HCT116 (cell line): ENCODE measurements at regions not wholly inside any gene's neighbourhood (a gene's known extent, or its start where the extent isn't known, plus 50 kb on each side); places are given as distances from the start of the nearest gene placed in this dataset.

Source experiments
- ATAC-seq: fragments of 200-7000 bp; cut with Tn5 transposase; 2 replicates; pipeline ENCODE4 v1.9.1; 2020; ENCODE audit warnings: mild to moderate bottlenecking, moderate library complexity
- BruUV-seq: library from RNA; stranded (reverse); fragments of 400-500 nt; replicated peaks from 2 replicates; lab custom pipeline; 2021; lab: Mats Ljungman, UMichigan
- CTCF ChIA-PET: fragments of 300-600 bp; sonication (Branson Sonifier 250); formaldehyde crosslinking; loops from one replicate; lab custom pipeline; 2021; ENCODE audit warnings: antibody characterized with exemption; lab: Charles Lee
- POLR2A ChIA-PET: fragments of 300-600, 350-600 bp; sonication (Branson Sonifier 250); formaldehyde crosslinking; loops from one replicate; lab custom pipeline; 2021; ENCODE audit warnings: antibody characterized with exemption; lab: Charles Lee
- RAD21 ChIA-PET, 2 experiments: fragments of 300-600 bp; sonication (Branson Sonifier 250); formaldehyde crosslinking; loops; one replicate each; lab custom pipeline; 2023; ENCODE audit warnings: low total read pairs in 2 of 2; ENCODE audit not compliant: uncharacterized antibody in 2 of 2, unreplicated experiment in 2 of 2, low non-redundant PET in 1 of 2; lab: Charles Lee
- DNase-seq: peaks from one replicate; pipeline ENCODE4 v3.0.0-alpha.2; 2010; ENCODE audit warnings: low read depth, low spot score
- H2AFZ ChIP-seq: fragments of 200-600 bp; shearing (Covaris generic), sonication (generic); 2 replicates; pipeline ENCODE4 v1.6.1; 2017; ENCODE audit warnings: low read depth, mixed run types, mixed read lengths, antibody characterized with exemption, low read length; ENCODE audit not compliant: poor library complexity, severe bottlenecking
- H3K27ac ChIP-seq: 2 replicates; pipeline ENCODE4 v1.5.1; 2012; ENCODE audit warnings: low read depth, low read length
- H3K27me3 ChIP-seq: fragments of 200-600 bp; sonication (generic); 2 replicates; pipeline ENCODE4 v1.6.1; 2016; ENCODE audit warnings: mixed run types, low read length, mixed read lengths; ENCODE audit not compliant: insufficient read depth
- H3K36me3 ChIP-seq, 2 experiments: fragments of 200-500 bp in 1 of 2; fragments of 200-600 bp in 1 of 2; sonication (Bioruptor generic) in 1 of 2; sonication (generic) in 1 of 2; 2 replicates each; pipeline versions ENCODE4 v1.5.1 to v1.6.1; 2014 to 2016; ENCODE audit warnings: low read length in 2 of 2, inconsistent platforms in 1 of 2, mixed read lengths in 1 of 2, mixed run types in 1 of 2; ENCODE audit not compliant: insufficient read depth in 2 of 2, control insufficient read depth in 1 of 2
- H3K4me1 ChIP-seq, 2 experiments: fragments of 200-600 bp in 1 of 2; sonication (generic) in 1 of 2; 2 replicates each; pipeline versions ENCODE4 v1.5.1 to v1.6.1; 2012 to 2017; ENCODE audit warnings: low read length in 2 of 2, inconsistent platforms in 1 of 2, mild to moderate bottlenecking in 1 of 2, mixed read lengths in 1 of 2, mixed run types in 1 of 2, moderate library complexity in 1 of 2; ENCODE audit not compliant: insufficient read depth in 2 of 2, control insufficient read depth in 1 of 2
- H3K4me2 ChIP-seq: fragments of 200-600 bp; sonication (generic); 2 replicates; pipeline ENCODE4 v1.6.1; 2017; ENCODE audit warnings: mixed run types, low read length, mixed read lengths
- H3K4me3 ChIP-seq, 2 experiments: fragments of 200-600 bp in 1 of 2; sonication (generic) in 1 of 2; replicated peaks in 1 of 2; 2 replicates each; pipeline ENCODE4 v1.5.1; 2011 to 2016; ENCODE audit warnings: low read length in 2 of 2, control low read depth in 1 of 2, low read depth in 1 of 2, mild to moderate bottlenecking in 1 of 2, mixed read lengths in 1 of 2, mixed run types in 1 of 2
- H3K79me2 ChIP-seq: fragments of 200-600 bp; sonication (generic); 2 replicates; pipeline ENCODE4 v1.6.1; 2017; ENCODE audit warnings: mild to moderate bottlenecking, mixed run types, low read length, moderate library complexity, mixed read lengths; ENCODE audit not compliant: insufficient read depth
- H3K9ac ChIP-seq: fragments of 200-600 bp; sonication (generic); 2 replicates; pipeline ENCODE4 v1.6.1; 2016; ENCODE audit warnings: low read length, mixed read lengths
- H3K9me2 ChIP-seq: fragments of 200-600 bp; sonication (generic), shearing (Covaris generic); 2 replicates; pipeline ENCODE4 v1.6.1; 2017; ENCODE audit warnings: mixed run types, mild to moderate bottlenecking, moderate library complexity; ENCODE audit not compliant: insufficient read depth
- H3K9me3 ChIP-seq, 2 experiments: fragments of 200-500 bp in 1 of 2; fragments of 200-600 bp in 1 of 2; sonication (Bioruptor generic) in 1 of 2; sonication (generic) in 1 of 2; 2 replicates each; pipeline ENCODE4 v1.6.1; 2014 to 2017; ENCODE audit warnings: low read length in 2 of 2, mixed read lengths in 2 of 2, inconsistent platforms in 1 of 2, low read depth in 1 of 2, mild to moderate bottlenecking in 1 of 2, mixed run types in 1 of 2, moderate library complexity in 1 of 2; ENCODE audit not compliant: control insufficient read depth in 1 of 2, insufficient read depth in 1 of 2
- H4K20me1 ChIP-seq: fragments of 200-600 bp; sonication (generic), shearing (Covaris generic); 2 replicates; pipeline ENCODE4 v1.6.1; 2017; ENCODE audit warnings: mixed run types, mild to moderate bottlenecking, moderate library complexity; ENCODE audit not compliant: insufficient read depth
- CEBPB ChIP-seq: IDR thresholded peaks from 2 replicates; pipeline ENCODE4 v1.6.1; 2012; ENCODE audit warnings: low read depth
- CTCF ChIP-seq, 3 experiments: fragments of 200-600 bp in 1 of 3; sonication (generic) in 1 of 3; IDR thresholded peaks in 2 of 3; conservative IDR thresholded peaks in 1 of 3; 2 replicates each; pipeline ENCODE4 v1.5.1; 2012 to 2017; ENCODE audit warnings: low read depth in 2 of 3, low read length in 2 of 3, antibody characterized with exemption in 1 of 3, borderline replicate concordance in 1 of 3, control low read depth in 1 of 3, mild to moderate bottlenecking in 1 of 3, mixed read lengths in 1 of 3, mixed run types in 1 of 3, moderate library complexity in 1 of 3; ENCODE audit not compliant: insufficient read depth in 1 of 3
- EGR1 ChIP-seq: IDR thresholded peaks from 2 replicates; pipeline ENCODE4 v1.6.1; 2012; ENCODE audit warnings: low read depth
- ELF1 ChIP-seq: IDR thresholded peaks from 2 replicates; pipeline ENCODE4 v1.6.1; 2012; ENCODE audit warnings: low read depth, borderline replicate concordance
- EZH2phosphoT487 ChIP-seq: fragments of 200-600 bp; IDR thresholded peaks from 2 replicates; pipeline ENCODE4 v1.6.1; 2018; ENCODE audit warnings: antibody characterized with exemption, borderline replicate concordance
- FOSL1 ChIP-seq: IDR thresholded peaks from 2 replicates; pipeline ENCODE4 v1.6.1; 2012; ENCODE audit warnings: low read depth
- JUND ChIP-seq: IDR thresholded peaks from 2 replicates; pipeline ENCODE4 v1.6.1; 2012
- MAX ChIP-seq: IDR thresholded peaks from 2 replicates; pipeline ENCODE4 v1.6.1; 2012
- POLR2A ChIP-seq: IDR thresholded peaks from 2 replicates; pipeline ENCODE4 v1.7.0; 2011; ENCODE audit warnings: borderline replicate concordance; ENCODE audit not compliant: insufficient read depth, insufficient read length; ENCODE audit errors: extremely low read depth
- POLR2AphosphoS5 ChIP-seq: IDR thresholded peaks from 2 replicates; pipeline ENCODE4 v1.6.1; 2011; ENCODE audit warnings: mild to moderate bottlenecking, low read depth, low read length, moderate library complexity
- RAD21 ChIP-seq: IDR thresholded peaks from 2 replicates; pipeline ENCODE4 v1.6.1; 2012; ENCODE audit warnings: low read depth, mild to moderate bottlenecking
- REST ChIP-seq: IDR thresholded peaks from 2 replicates; pipeline ENCODE4 v1.6.1; 2012; ENCODE audit warnings: low read depth
- SIN3A ChIP-seq: IDR thresholded peaks from 2 replicates; pipeline ENCODE4 v1.6.1; 2012; ENCODE audit warnings: low read depth
- SP1 ChIP-seq: IDR thresholded peaks from 2 replicates; pipeline ENCODE4 v1.6.1; 2012; ENCODE audit warnings: low read depth
- YY1 ChIP-seq: IDR thresholded peaks from 2 replicates; pipeline ENCODE4 v1.6.1; 2011; ENCODE audit warnings: low read length, low read depth, moderate library complexity, mild to moderate bottlenecking; ENCODE audit not compliant: insufficient replicate concordance; ENCODE audit errors: extremely low read depth
- ZBTB33 ChIP-seq: IDR thresholded peaks from 2 replicates; pipeline ENCODE4 v1.6.1; 2011; ENCODE audit warnings: mild to moderate bottlenecking, low read length, moderate library complexity; ENCODE audit not compliant: insufficient replicate concordance; ENCODE audit errors: extremely low read depth
- ZFX ChIP-seq: fragments of 450-650 bp; IDR thresholded peaks from 2 replicates; pipeline ENCODE4 v1.6.1; 2017
- intact Hi-C: fragments of 100-400 bp; cut with micrococcal nuclease; formaldehyde crosslinking; loops from 2 replicates; pipeline ENCODE4 v1.10.0; 2022

GRCh38 chr3:190718671-190719070 lies 143.8 kb downstream of the GMNC start:
- no peaks in the 10 kb centered on the region for H3K36me3 ChIP-seq
- BruUV-seq = no TSS peak
- DNase-seq = no peak
- H3K4me1 ChIP-seq = no peaks in the 10 kb centered on the region
- no peaks in the 10 kb centered on the region for H3K27me3 ChIP-seq
- no peak overlapping the region for H3K27ac ChIP-seq
- no peak overlapping the region for H3K4me2 ChIP-seq
- ATAC-seq = no peak
- intact Hi-C loops = loop anchor here (5.0 kb wide), 1 partner anchor 334 kb away; no protein-coding TSS in a partner anchor
- H4K20me1 ChIP-seq = no peaks in the 10 kb centered on the region
- TF ChIP-seq JUND (no peak), POLR2AphosphoS5 (no peak), REST (no peak), YY1 (no peak), ELF1 (no peak), CTCF (IDR thresholded peaks at IDR 0.05 in 2 of 3, conservative IDR thresholded peaks at IDR 0.05 in 1 of 3; ENCODE audit: borderline replicate concordance in 1 of 3, insufficient read depth in 1 of 3, low read depth in 2 of 3, low read length in 2 of 3) (no peak), MAX (no peak), FOSL1 (no peak), RAD21 (no peak), EGR1 (no peak), SP1 (no peak), SIN3A (no peak), ZBTB33 (no peak), CEBPB (no peak), ZFX (no peak), POLR2A (no peak), EZH2phosphoT487 (no peak)
- H3K9ac ChIP-seq = no peak overlapping the region
- H2AFZ ChIP-seq = no peak overlapping the region
- H3K79me2 ChIP-seq = no peaks in the 10 kb centered on the region
- no peak overlapping the region for H3K4me3 ChIP-seq
- H3K9me3 ChIP-seq = no peaks in the 10 kb centered on the region
- ChIA-PET RAD21 (no interaction called here), CTCF (no interaction called here), POLR2A (no interaction called here)
- no peaks in the 10 kb centered on the region for H3K9me2 ChIP-seq
